Cerebellar cortex (tissue), 1 donor: ENCODE measurements at regions not wholly inside any gene's neighbourhood (a gene's known extent, or its start where the extent isn't known, plus 50 kb on each side); places are given as distances from the start of the nearest gene placed in this dataset.
"Not testable (repeated sequence)": the region's sequence is repeated elsewhere in the genome, so short reads cannot be mapped to it uniquely, and the experiment has no call there.

Experiments
- DNase-seq: peaks from one replicate; pipeline ENCODE4 v3.0.0-alpha.2; 2015; ENCODE audit warnings: low spot score

DNA sequence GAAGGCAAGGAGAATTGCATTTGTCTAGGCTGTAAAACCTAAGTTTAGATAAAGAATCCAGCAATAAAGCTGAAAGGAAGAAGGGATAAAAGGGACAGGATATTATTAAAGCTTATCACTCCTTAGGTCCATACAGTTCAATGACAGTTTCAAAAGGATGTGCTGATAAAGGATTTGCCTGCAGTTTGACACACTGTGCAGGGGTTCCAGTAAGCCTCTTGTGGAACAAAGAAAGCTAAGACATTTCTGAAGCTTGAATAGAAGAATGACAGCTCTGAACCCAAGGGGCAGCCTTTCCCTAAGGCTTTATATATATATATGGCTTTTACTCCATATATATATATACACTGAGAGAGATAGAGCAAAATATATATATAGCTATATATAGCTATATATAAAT is 276.8 kb upstream of the GRM3 start:
- no peak for DNase-seq

- DNase-seq, result not testable (repeated sequence)
Observed at GRCh38 chr7:86340407-86340806, 303.3 kb upstream of the GRM3 start.

DNA sequence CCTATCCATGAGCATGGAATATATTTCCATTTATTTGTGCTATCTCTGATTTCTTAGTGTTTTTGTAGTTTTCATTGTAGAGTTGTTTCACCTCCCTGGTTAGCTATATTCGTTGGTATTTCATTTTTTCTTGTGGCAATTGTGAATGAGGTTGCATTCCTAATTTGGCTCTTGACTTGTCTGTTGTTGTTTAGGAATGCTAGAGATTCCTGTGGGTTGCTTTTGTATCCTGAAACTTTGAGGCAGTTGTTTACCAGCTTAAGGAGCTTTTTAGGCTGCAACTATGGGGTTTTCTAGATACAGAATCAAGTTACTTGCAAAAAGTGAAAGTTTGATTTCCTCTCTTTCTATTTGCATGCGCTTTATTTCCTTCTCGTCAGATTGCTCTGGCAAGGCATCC is 304.7 kb upstream of the GRM3 start:
- DNase-seq, result no peak

- DNase-seq, result no peak
Observed at GRCh38 chr7:86328801-86329433, 314.8 kb upstream of the GRM3 start.

DNA sequence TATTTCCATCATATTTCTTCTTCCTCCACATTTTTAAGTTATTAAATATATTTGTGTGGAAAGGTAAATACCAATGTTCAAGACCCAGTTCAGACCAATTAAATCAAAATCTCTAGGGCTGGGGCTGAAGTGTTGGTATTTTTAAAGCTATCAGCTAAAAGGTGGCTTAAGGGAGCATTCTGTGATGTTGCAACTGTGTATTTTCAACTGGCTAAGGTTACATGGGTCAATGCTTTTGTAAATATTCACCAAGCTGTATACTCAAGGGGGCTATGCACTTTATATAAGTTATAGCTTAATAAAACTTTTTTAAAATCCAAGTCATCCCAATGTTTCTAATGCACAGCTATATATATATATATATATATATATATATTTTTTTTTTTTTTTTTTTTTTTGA is 316.9 kb upstream of the GRM3 start:
- no peak for DNase-seq

- DNase-seq, result no peak
Observed at GRCh38 chr7:86320889-86321288, 322.8 kb upstream of the GRM3 start.

GRCh38 chr7:86320341-86320740 is 323.4 kb upstream of the GRM3 start:
- DNase-seq, result no peak

DNA sequence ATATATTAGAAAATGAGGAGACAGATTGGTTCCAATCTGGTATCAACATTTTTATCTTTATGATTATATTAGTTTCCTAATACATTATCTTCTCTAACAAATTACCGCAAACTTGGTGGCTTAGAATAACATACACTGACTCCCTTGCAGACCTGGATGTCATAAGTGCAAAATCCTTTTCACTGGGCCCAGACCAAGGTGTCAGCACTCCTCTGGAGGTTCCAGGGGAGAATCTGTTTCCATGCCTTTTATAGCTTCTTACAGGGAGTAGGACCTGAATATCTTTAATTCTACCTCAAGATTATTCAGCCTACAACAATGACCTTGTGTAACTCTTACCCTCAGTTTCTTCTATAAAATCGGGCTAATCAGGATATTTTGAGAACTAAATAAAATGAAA is 329.9 kb upstream of the GRM3 start:
- DNase-seq, result no peak

DNA sequence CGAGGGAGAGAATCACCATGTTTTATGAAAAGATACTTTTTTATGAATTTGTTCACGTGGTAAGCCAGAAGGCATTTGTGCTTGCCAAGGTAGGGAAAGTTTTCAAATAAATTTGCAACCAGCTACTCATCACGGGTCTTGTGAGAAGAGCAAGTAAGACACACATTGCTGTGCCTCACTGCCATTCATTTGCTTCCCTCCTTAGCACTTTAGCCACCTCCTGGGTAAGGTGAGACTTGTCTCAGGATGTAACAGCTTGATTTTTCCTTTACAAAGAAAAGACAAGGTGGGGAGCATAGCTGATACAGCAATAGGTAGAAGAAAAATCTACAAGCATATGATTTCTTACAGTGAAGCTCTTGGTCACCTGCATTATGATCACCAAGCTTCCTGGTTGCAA is 342.4 kb upstream of the GRM3 start:
- DNase-seq, result no peak

- no peak for DNase-seq
Observed at GRCh38 chr7:86295526-86295925, 348.2 kb upstream of the GRM3 start.

GRCh38 chr7:86282014-86282682 is 361.6 kb upstream of the GRM3 start:
- DNase-seq, result no peak

GRCh38 chr7:86280150-86280549 is 363.6 kb upstream of the GRM3 start:
- DNase-seq, result no peak

GRCh38 chr7:86262781-86263180 is 380.9 kb upstream of the GRM3 start:
- DNase-seq, result no peak

- no peak for DNase-seq
Observed at GRCh38 chr7:86257894-86258293, 385.8 kb upstream of the GRM3 start.

GRCh38 chr7:86252406-86252805 is 391.3 kb upstream of the GRM3 start:
- no peak for DNase-seq

DNA sequence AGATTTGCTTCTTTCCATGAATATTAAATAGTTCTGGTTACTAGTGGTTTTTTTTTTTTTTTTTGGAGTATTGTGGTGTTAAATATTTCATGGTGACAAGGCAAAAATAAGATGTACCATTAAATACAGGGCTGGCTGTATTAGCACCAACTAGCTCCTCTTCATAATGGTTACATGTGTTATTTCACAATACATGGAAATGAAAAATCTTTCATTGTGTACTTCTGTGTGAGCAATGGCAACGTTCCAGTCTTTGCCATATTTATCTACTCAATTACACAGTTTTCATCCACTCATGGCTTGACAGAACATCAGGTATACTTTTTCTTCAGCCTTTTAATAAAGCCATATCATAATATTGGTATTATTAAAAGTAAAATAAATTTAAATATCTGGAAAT is 394.7 kb upstream of the GRM3 start:
- DNase-seq, result no peak

GRCh38 chr7:86243171-86243570 is 400.5 kb upstream of the GRM3 start:
- no peak for DNase-seq

DNA sequence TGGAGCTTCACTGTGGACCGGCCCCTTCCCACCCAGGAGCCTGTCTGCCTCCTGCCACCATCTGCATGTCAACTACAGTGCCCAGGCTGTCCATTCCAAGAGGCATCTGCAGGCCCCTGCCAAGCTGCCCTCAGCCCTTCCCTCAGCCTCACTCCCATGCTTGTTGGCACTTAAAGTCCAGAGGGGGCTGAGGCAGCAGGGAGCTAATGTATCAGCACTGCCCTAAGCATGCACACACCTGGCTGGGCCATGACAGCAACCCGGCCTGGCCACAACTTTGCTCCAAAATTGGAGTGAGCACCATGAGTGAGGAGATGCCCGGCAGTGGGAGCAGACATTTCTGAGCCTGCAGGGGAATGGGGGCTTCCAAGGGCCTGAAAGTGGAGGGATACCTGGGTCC is 417.5 kb upstream of the GRM3 start:
- no peak for DNase-seq

DNA sequence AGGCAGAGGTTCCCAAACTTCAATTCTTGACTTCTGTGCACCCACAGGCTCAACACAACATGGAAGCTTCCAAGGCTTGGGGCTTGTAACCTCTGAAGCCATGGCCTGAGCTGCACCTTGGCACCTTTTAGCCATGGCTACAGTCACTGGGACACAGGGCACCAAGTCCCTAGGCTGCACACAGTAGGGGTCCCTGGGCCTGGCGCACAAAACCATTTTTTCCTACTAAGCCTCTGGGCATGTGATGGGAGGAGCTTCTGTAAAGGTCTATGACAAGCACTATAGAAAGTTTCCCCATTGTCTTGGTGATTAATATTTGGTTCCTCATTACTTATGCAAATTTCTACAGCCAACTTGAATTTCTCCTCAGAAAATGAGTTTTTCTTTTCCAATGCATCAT is 420.9 kb upstream of the GRM3 start:
- no peak for DNase-seq

- no peak for DNase-seq
Observed at GRCh38 chr7:86214734-86215133, 429.0 kb upstream of the GRM3 start.

DNA sequence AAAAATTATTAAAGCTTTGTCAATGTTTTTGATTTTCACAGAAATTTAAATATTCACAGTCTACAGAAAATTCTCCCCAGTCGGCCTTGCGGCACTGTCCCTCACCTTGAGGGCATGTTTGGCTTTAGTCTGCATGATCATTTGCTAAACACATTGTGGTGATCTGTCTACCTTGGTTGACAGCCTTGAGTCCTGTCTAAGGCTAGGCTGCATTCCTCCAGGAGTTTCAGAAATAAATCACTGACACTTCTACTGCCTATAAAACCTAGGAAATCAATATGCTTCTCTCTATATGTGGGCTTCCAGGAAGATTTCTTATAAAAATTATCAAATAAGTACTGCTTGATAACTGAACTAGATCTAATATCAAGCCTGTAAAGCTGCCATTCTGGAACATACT is 430.7 kb upstream of the GRM3 start:
- DNase-seq, result no peak

DNA sequence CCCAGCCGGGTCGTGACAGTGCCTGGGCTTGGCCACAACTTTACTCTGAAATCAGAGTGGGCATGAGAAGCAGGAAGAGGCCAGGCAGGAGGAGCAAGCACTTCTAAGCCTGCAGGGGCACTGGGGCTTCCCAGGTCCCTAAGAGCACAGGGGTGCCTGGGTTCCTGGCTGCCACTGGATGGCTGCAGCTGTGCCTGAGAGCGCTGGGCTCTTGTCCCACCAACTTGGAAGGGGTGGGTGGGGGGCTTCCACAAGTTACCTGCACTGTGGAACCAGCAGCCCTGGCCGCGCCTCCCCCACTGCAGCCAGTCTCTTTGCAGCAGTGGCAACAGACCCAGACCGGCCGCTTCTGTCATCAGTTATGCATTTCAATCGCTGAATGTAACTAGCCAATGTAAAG is 434.7 kb upstream of the GRM3 start:
- no peak for DNase-seq

DNA sequence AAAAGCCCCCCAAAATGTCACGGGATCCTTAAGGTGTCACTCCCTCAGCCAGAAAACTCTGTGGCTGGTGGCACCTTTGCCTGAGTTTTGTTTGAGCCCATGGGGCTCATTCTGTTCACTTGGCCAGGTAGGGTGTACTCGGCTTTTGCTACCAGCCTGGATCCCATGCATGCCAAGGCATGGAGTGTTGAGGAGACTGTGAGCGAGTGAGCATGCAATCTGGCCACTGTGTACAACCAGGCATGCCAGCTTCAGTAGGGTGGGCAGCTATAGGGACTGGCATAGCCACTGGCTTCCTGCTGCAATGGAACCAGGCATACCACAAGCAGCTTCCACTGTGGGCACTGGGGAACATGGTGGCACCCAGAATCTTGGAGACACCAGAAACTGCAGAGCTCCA is 436.0 kb upstream of the GRM3 start:
- no peak for DNase-seq

- DNase-seq, result no peak
Observed at GRCh38 chr7:86202833-86203232, 440.9 kb upstream of the GRM3 start.
